WTC11 (cell line): ENCODE measurements at regions not wholly inside any gene's neighbourhood (a gene's known extent, or its start where the extent isn't known, plus 50 kb on each side); places are given as distances from the start of the nearest gene placed in this dataset.
A peak's percentile ranks its signal among the peaks of the same experiment; 100 is the strongest.

ENCODE experiments used
- ATAC-seq: fragments of 200-7000 bp; cut with Tn5 transposase; 2 replicates; pipeline ENCODE4 v1.10.0; 2021; ENCODE audit warnings: mild to moderate bottlenecking, moderate library complexity
- CTCF ChIA-PET: fragments of 300-600 bp; sonication (Branson Sonifier 250); formaldehyde crosslinking; loops from one replicate; lab custom pipeline; 2021; ENCODE audit warnings: antibody characterized with exemption; lab: Charles Lee
- POLR2A ChIA-PET: fragments of 350-600 bp; sonication (Branson Sonifier 250); formaldehyde crosslinking; loops from one replicate; lab custom pipeline; 2021; ENCODE audit warnings: antibody characterized with exemption; lab: Charles Lee
- DNase-seq: peaks from one replicate; pipeline ENCODE4 v3.0.0; 2021; ENCODE audit warnings: low spot score
- H3K27ac Mint-ChIP-seq: 2 replicates; pipeline ENCODE4 v1.8.0; 2021; ENCODE audit warnings: mixed read lengths
- H3K27me3 Mint-ChIP-seq: 2 replicates; pipeline ENCODE4 v1.8.0; 2021; ENCODE audit warnings: low read depth, mild to moderate bottlenecking, moderate library complexity, mixed read lengths
- H3K36me3 Mint-ChIP-seq: 2 replicates; pipeline ENCODE4 v1.8.0; 2021; ENCODE audit warnings: mixed read lengths
- H3K4me1 Mint-ChIP-seq: 2 replicates; pipeline ENCODE4 v1.8.0; 2022; ENCODE audit warnings: mixed read lengths
- H3K4me3 Mint-ChIP-seq: 2 replicates; pipeline ENCODE4 v1.8.0; 2021; ENCODE audit warnings: mild to moderate bottlenecking, moderate library complexity, mixed read lengths
- H3K9me3 Mint-ChIP-seq: 2 replicates; pipeline ENCODE4 v1.8.0; 2021; ENCODE audit warnings: mixed read lengths
- AR ChIP-seq: fragments of 250-450 bp; sonication (Bioruptor Pico); IDR thresholded peaks from 2 replicates; pipeline ENCODE4 v1.9.0; 2021; ENCODE audit warnings: mild to moderate bottlenecking
- ATF6 ChIP-seq: sonication (generic); formaldehyde crosslinking; IDR thresholded peaks from 2 replicates; pipeline ENCODE4 v1.8.1; 2023; ENCODE audit warnings: mild to moderate bottlenecking, missing genetic modification reagents
- CREB1 ChIP-seq: sonication (generic); formaldehyde crosslinking; IDR thresholded peaks from 2 replicates; pipeline ENCODE4 v1.8.0; 2023; ENCODE audit warnings: mild to moderate bottlenecking, missing genetic modification reagents
- CTCF ChIP-seq: fragments of 200-600 bp; IDR thresholded peaks from 2 replicates; pipeline ENCODE4 v1.8.0; 2022; ENCODE audit warnings: antibody characterized with exemption
- E2F5 ChIP-seq: sonication (generic); formaldehyde crosslinking; IDR thresholded peaks from 2 replicates; pipeline ENCODE4 v1.8.1; 2022; ENCODE audit warnings: mild to moderate bottlenecking, moderate library complexity, missing genetic modification reagents
- ESRRA ChIP-seq: sonication (generic); formaldehyde crosslinking; IDR thresholded peaks from 2 replicates; pipeline ENCODE4 v1.8.1; 2022; ENCODE audit warnings: mild to moderate bottlenecking, missing genetic modification reagents, borderline replicate concordance
- FOXP4 ChIP-seq: sonication (generic); formaldehyde crosslinking; IDR thresholded peaks from 2 replicates; pipeline ENCODE4 v1.8.0; 2022; ENCODE audit warnings: mild to moderate bottlenecking, missing genetic modification reagents
- GABPB1 ChIP-seq: sonication (generic); formaldehyde crosslinking; IDR thresholded peaks from 2 replicates; pipeline ENCODE4 v1.8.1; 2023; ENCODE audit warnings: mild to moderate bottlenecking, missing genetic modification reagents
- HMGA2 ChIP-seq: fragments of 250-450 bp; sonication (Bioruptor Pico); IDR thresholded peaks from 2 replicates; pipeline ENCODE4 v1.4.0; 2021; ENCODE audit warnings: mild to moderate bottlenecking, moderate library complexity
- JUN ChIP-seq: sonication (generic); formaldehyde crosslinking; IDR thresholded peaks from 2 replicates; pipeline ENCODE4 v1.8.0; 2023; ENCODE audit warnings: mild to moderate bottlenecking, missing genetic modification reagents
- MLX ChIP-seq: sonication (generic); formaldehyde crosslinking; IDR thresholded peaks from 2 replicates; pipeline ENCODE4 v1.8.1; 2023; ENCODE audit warnings: mild to moderate bottlenecking, missing genetic modification reagents, moderate library complexity
- MYBL2 ChIP-seq: sonication (generic); formaldehyde crosslinking; IDR thresholded peaks from 2 replicates; pipeline ENCODE4 v1.8.1; 2023; ENCODE audit warnings: mild to moderate bottlenecking, moderate library complexity, missing genetic modification reagents
- NFE2L1 ChIP-seq: sonication (generic); formaldehyde crosslinking; IDR thresholded peaks from 2 replicates; pipeline ENCODE4 v1.8.1; 2023; ENCODE audit warnings: missing genetic modification reagents
- NR3C1 ChIP-seq: sonication (generic); formaldehyde crosslinking; conservative IDR thresholded peaks from 2 replicates; pipeline ENCODE4 v1.8.1; 2023; ENCODE audit warnings: low read depth, mild to moderate bottlenecking, missing genetic modification reagents
- RELA ChIP-seq: sonication (generic); formaldehyde crosslinking; IDR thresholded peaks from 2 replicates; pipeline ENCODE4 v1.8.1; 2022; ENCODE audit warnings: missing genetic modification reagents, mild to moderate bottlenecking, borderline replicate concordance
- SMAD3 ChIP-seq: sonication (generic); formaldehyde crosslinking; IDR thresholded peaks from 2 replicates; pipeline ENCODE4 v1.8.0; 2022; ENCODE audit warnings: missing genetic modification reagents, mild to moderate bottlenecking, borderline replicate concordance
- ZNF281 ChIP-seq: sonication (generic); formaldehyde crosslinking; IDR thresholded peaks from 2 replicates; pipeline ENCODE4 v1.8.0; 2023; ENCODE audit warnings: mild to moderate bottlenecking, missing genetic modification reagents
- ZNF416 ChIP-seq: fragments of 250-450 bp; sonication (Bioruptor Pico); IDR thresholded peaks from 2 replicates; pipeline ENCODE4 v1.9.0; 2021; ENCODE audit warnings: mild to moderate bottlenecking, inconsistent platforms

GRCh38 chr10:30688456-30688855 is 58.9 kb upstream of the LYZL2 start:
- ATAC-seq: no peak
- no peaks in the 10 kb centered on the region for H3K36me3 Mint-ChIP-seq
- ChIA-PET POLR2A (interaction anchor here (0.6 kb wide), 1 partner anchor 36 kb away, joined by 3 read pairs; no protein-coding TSS in a partner anchor), CTCF (interaction anchor here (0.6 to 2.2 kb wide), 36 partner anchors 9 to 1522 kb away, joined by 3 to 26 read pairs (median 5); no protein-coding TSS in a partner anchor)
- H3K4me3 Mint-ChIP-seq: no peak overlapping the region
- TF ChIP-seq GABPB1 (CRISPR knock-in tag): no peak
- no peak for TF ChIP-seq MLX
- no peak for TF ChIP-seq ESRRA (CRISPR knock-in tag)
- TF ChIP-seq NR3C1 (CRISPR knock-in tag): no peak
- TF ChIP-seq JUN: no peak
- TF ChIP-seq HMGA2: no peak
- no peak for TF ChIP-seq SMAD3
- TF ChIP-seq FOXP4 (CRISPR knock-in tag): no peak
- TF ChIP-seq E2F5: no peak
- TF ChIP-seq RELA (CRISPR knock-in tag): no peak
- no peaks in the 10 kb centered on the region for H3K9me3 Mint-ChIP-seq
- H3K4me1 Mint-ChIP-seq: peaks cover 32% of the 10 kb centered on the region
- no peak for DNase-seq
- no peak overlapping the region for H3K27ac Mint-ChIP-seq
- no peaks in the 10 kb centered on the region for H3K27me3 Mint-ChIP-seq

GRCh38 chr10:30687698-30688213 is 58.2 kb upstream of the LYZL2 start:
- Mint-ChIP-seq H3K4me1 (peaks cover 32% of the 10 kb centered on the region), H3K9me3 (no peaks in the 10 kb centered on the region), H3K4me3 (no peak overlapping the region), H3K27me3 (no peaks in the 10 kb centered on the region), H3K27ac (no peak overlapping the region), H3K36me3 (no peaks in the 10 kb centered on the region)
- peak; percentile 98 for ATAC-seq
- no peak for TF ChIP-seq AR
- TF ChIP-seq CTCF: peak; percentile 77
- ChIA-PET CTCF (interaction anchor here (0.6 to 2.2 kb wide), 50 partner anchors 10 to 1523 kb away, joined by 3 to 26 read pairs (median 4); partner anchors contain the start of gene ZNF438), POLR2A (interaction anchor here (0.6 kb wide), 1 partner anchor 37 kb away, joined by 3 read pairs; no protein-coding TSS in a partner anchor)
- peak; percentile 92 for DNase-seq

GRCh38 chr10:30686708-30687107 is 57.2 kb upstream of the LYZL2 start:
- Mint-ChIP-seq H3K4me1 (peaks cover 32% of the 10 kb centered on the region), H3K4me3 (no peak overlapping the region), H3K36me3 (no peaks in the 10 kb centered on the region), H3K27ac (no peak overlapping the region), H3K9me3 (no peaks in the 10 kb centered on the region), H3K27me3 (no peaks in the 10 kb centered on the region)
- ChIA-PET POLR2A (no interaction called here), CTCF (interaction anchor here (1.6 to 2.2 kb wide), 3 partner anchors 15 to 46 kb away, joined by 8 to 26 read pairs (median 25); no protein-coding TSS in a partner anchor)
- no peak for DNase-seq
- no peak for ATAC-seq
- TF ChIP-seq CREB1 (no peak), MYBL2 (CRISPR knock-in tag) (no peak), NFE2L1 (CRISPR knock-in tag) (no peak), ZNF416 (CRISPR knock-in tag) (no peak), ZNF281 (CRISPR knock-in tag) (no peak), ATF6 (CRISPR knock-in tag) (no peak), ESRRA (CRISPR knock-in tag) (no peak)
